HEK293 (cell line): ENCODE measurements at regions not wholly inside any gene's neighbourhood (a gene's known extent, or its start where the extent isn't known, plus 50 kb on each side); places are given as distances from the start of the nearest gene placed in this dataset.

ENCODE experiments used
- BCL11A ChIP-seq: fragments of 450-650 bp; formaldehyde crosslinking; IDR thresholded peaks from 2 replicates; pipeline ENCODE4 v1.5.1; 2016; ENCODE audit warnings: low read depth, missing biosample characterization, missing genetic modification characterization
- YY1 ChIP-seq: fragments of 450-650 bp; formaldehyde crosslinking; IDR thresholded peaks from 2 replicates; pipeline ENCODE4 v1.5.1; 2018; ENCODE audit warnings: missing biosample characterization, missing genetic modification characterization
- ZNF2 ChIP-seq: fragments of 450-650 bp; formaldehyde crosslinking; IDR thresholded peaks from 2 replicates; pipeline ENCODE4 v1.5.1; 2016; ENCODE audit warnings: missing biosample characterization, missing genetic modification characterization
- ZNF501 ChIP-seq: fragments of 450-650 bp; formaldehyde crosslinking; IDR thresholded peaks from 2 replicates; pipeline ENCODE4 v1.5.1; 2016; ENCODE audit warnings: missing biosample characterization, missing genetic modification characterization

- no peak for TF ChIP-seq YY1 (tag by site-specific recombination)
- no peak for TF ChIP-seq ZNF2 (tag by site-specific recombination)
- no peak for TF ChIP-seq BCL11A (tag by site-specific recombination)
- no peak for TF ChIP-seq ZNF501 (tag by site-specific recombination)
Measured at GRCh38 chr15:39230908-39231285, 350.0 kb upstream of the THBS1 start.
